ENCODE measurements at regions not wholly inside any gene's neighbourhood (a gene's known extent, or its start where the extent isn't known, plus 50 kb on each side); places are given as distances from the start of the nearest gene placed in this dataset.

DNA sequence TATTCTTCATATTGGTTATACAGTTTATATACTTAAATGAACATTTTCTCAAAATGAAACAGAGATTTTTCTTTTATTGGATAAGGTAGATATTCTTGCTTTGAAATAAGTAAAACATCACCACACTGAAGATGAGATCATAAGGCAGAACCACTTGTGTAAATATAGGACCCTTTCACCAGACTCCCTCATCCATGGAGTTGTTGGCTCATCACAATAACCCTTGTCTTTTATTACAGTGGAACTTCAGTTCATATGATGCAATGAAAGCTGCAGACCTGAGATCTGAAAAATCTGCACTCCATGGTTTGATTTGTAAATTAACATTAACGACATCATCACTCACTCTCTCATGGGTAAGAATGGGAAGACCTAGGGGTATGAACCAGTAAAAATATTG, 51.9 kb upstream of the DBX2 start:
- TF ChIP-seq, protein P1, sequence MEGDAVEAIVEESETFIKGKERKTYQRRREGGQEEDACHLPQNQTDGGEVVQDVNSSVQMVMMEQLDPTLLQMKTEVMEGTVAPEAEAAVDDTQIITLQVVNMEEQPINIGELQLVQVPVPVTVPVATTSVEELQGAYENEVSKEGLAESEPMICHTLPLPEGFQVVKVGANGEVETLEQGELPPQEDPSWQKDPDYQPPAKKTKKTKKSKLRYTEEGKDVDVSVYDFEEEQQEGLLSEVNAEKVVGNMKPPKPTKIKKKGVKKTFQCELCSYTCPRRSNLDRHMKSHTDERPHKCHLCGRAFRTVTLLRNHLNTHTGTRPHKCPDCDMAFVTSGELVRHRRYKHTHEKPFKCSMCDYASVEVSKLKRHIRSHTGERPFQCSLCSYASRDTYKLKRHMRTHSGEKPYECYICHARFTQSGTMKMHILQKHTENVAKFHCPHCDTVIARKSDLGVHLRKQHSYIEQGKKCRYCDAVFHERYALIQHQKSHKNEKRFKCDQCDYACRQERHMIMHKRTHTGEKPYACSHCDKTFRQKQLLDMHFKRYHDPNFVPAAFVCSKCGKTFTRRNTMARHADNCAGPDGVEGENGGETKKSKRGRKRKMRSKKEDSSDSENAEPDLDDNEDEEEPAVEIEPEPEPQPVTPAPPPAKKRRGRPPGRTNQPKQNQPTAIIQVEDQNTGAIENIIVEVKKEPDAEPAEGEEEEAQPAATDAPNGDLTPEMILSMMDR (IDR thresholded peaks at IDR 0.05; ENCODE audit: borderline replicate concordance, control extremely low read depth, extremely low read depth, insufficient read depth, missing control alignments): no peak
- in situ Hi-C loops (cut with MboI; ENCODE audit: low sequenced_read_pairs, unreplicated experiment): no loop called here
- DNase-seq (ENCODE audit: low spot score): no peak

DNA sequence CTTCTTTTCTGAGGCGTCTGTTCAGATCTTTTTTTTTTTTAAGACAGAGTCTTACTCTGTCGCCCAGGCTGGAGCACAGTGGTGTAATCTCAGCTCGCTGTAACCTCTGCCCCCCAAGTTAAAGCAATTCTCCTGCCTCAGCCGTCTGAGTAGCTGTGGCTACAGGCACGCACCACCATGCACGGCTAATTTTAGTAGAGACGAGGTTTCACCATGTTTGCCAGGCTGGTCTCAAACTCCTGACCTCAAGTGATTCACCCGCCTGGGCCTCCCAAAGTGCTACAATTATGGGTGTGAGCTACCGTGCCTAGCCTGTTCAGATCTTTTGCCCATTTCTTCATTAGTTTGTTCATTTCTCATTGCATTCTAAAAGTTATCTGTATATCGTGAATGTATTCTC, 55.1 kb upstream of the DBX2 start:
- TF ChIP-seq, protein P1 (IDR thresholded peaks at IDR 0.05; ENCODE audit: borderline replicate concordance, control extremely low read depth, extremely low read depth, insufficient read depth, missing control alignments): no peak
- in situ Hi-C loops (cut with MboI; ENCODE audit: low sequenced_read_pairs, unreplicated experiment): no loop called here
- no peak for DNase-seq (ENCODE audit: low spot score)

DNA sequence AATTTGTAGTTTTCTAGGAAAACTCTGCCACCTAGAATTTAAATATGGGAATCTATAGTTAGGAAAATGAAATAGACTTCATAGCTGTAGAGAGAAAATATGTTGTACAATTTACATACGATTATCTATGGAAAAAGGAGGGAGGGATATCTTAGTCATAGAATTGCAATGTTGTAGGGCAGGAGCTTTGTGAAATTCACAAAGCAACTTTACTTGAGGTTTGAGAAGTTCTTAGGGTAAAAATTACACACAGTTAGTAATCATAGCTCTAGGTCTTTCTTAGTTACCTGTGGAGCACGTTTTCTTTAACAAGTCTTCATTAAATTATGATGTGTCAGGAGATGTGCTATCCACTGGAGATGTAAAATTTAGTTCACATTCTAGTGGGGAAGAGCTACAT, 61.4 kb upstream of the DBX2 start:
- TF ChIP-seq, protein P1 (IDR thresholded peaks at IDR 0.05; ENCODE audit: borderline replicate concordance, control extremely low read depth, extremely low read depth, insufficient read depth, missing control alignments): no peak
- in situ Hi-C loops (cut with MboI; ENCODE audit: low sequenced_read_pairs, unreplicated experiment): no loop called here

GRCh38 chr12:45121224-45121623, 70.3 kb upstream of the DBX2 start:
- in situ Hi-C loops (cut with MboI; ENCODE audit: low sequenced_read_pairs, unreplicated experiment): no loop called here
- DNase-seq (ENCODE audit: low spot score): no peak
- TF ChIP-seq, protein P1 (IDR thresholded peaks at IDR 0.05; ENCODE audit: borderline replicate concordance, control extremely low read depth, extremely low read depth, insufficient read depth, missing control alignments): no peak

More for the DNA sequence above, 61.4 kb upstream of the DBX2 start:
- no peak for DNase-seq (ENCODE audit: low spot score)

- in situ Hi-C loops (cut with MboI; ENCODE audit: low sequenced_read_pairs, unreplicated experiment): no loop called here
- TF ChIP-seq, protein P1 (IDR thresholded peaks at IDR 0.05; ENCODE audit: borderline replicate concordance, control extremely low read depth, extremely low read depth, insufficient read depth, missing control alignments): no peak
- no peak for DNase-seq (ENCODE audit: low spot score)
These were observed 72.0 kb upstream of the DBX2 start for GRCh38 chr12:45122768-45123380.

DNA sequence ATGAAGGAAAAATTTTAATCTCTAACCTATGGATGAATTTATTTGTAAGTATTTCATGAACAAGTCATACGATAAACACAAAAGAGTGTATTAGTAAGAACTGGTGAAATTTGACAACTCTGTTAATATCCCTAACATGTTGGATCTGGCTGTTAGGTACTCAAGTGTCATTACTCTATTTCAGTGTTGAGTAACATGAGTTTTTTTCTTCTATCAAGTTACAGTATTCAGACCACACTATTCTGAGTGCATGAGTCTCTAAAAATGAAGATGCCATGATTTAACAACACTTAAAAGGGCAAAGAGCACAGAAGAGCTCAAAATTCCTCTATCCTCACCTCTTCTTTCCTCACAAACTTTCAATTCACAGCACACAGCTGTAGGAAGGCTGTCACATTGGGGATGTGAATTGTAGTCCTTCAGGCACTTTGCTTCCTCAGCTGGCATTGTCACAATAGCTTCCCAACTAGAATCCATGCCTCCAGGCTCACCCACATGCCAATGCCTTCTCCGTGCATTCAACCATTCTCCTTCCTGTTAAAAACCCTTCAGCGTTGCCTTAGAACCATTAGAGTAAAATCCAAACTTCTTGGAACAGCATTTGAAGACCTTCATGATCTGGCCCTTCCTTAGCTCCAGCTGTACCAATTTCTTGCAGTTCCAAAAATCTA, 73.7 kb upstream of the DBX2 start:
- TF ChIP-seq, protein P1 (IDR thresholded peaks at IDR 0.05; ENCODE audit: borderline replicate concordance, control extremely low read depth, extremely low read depth, insufficient read depth, missing control alignments): no peak
- no peak for DNase-seq (ENCODE audit: low spot score)
- in situ Hi-C loops (cut with MboI; ENCODE audit: low sequenced_read_pairs, unreplicated experiment): no loop called here

Data from GM13976 (cell line).